ENCODE measurements at regions not wholly inside any gene's neighbourhood (a gene's known extent, or its start where the extent isn't known, plus 50 kb on each side); places are given as distances from the start of the nearest gene placed in this dataset.

DNA sequence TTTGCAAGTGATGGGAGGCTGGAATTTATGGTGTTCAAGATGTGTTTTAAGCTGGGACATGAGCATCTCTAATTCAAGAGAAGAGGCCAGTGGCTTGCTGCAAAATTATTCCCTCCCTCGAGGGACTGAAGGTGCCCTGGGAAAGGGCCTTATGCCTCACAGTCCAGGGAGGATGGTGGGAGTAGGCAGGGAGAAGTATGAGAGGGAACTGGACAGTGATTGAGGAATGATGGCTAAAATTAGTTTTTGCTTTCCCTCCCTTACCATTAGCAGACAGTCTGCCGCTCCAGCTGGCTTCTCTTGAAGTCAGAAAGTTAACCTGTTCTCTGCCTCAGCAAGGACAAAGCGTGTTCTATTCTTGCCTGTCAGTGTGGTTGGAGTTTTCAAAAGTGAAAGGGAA lies 139.8 kb upstream of the SEMA6D start:
- H3K27ac ChIP-seq, result no peak overlapping the region
- POLR2A ChIA-PET, result no interaction called here
- H3K4me1 ChIP-seq, result no peaks in the 10 kb centered on the region
- no peak for FAIRE-seq
- 7% methylated on average over 3 of the region's 3 CpGs for WGBS (ENCODE audit: missing lambda C conversion rate)
- no peak for DNase-seq (ENCODE audit: low read depth in 1 of 2, low spot score in 1 of 2)
- no peaks in the 10 kb centered on the region for H3K9me3 ChIP-seq
- H3K4me3 ChIP-seq, result no peak overlapping the region
- CTCF ChIA-PET, result no interaction called here
- no peak for ATAC-seq
- TF ChIP-seq FOSB (CRISPR knock-in tag; IDR thresholded peaks at IDR 0.05) (no peak), ESRRA (IDR thresholded peaks at IDR 0.05; ENCODE audit: borderline replicate concordance, low read length) (no peak), PHF8 (IDR thresholded peaks at IDR 0.05; ENCODE audit: borderline replicate concordance, low read depth) (no peak), GATA3 (IDR thresholded peaks at IDR 0.05; ENCODE audit: borderline replicate concordance) (no peak), HDAC2 (IDR thresholded peaks at IDR 0.05) (no peak), CHD4 (IDR thresholded peaks at IDR 0.05; ENCODE audit: borderline replicate concordance) (no peak), EHMT2 (IDR thresholded peaks at IDR 0.05; ENCODE audit: low read depth) (no peak), SMC3 (IDR thresholded peaks at IDR 0.05) (no peak), ZFP36 (IDR thresholded peaks at IDR 0.05; ENCODE audit: borderline replicate concordance, partially characterized antibody) (no peak), JUNB (IDR thresholded peaks at IDR 0.05) (no peak), ZSCAN20 (CRISPR knock-in tag; IDR thresholded peaks at IDR 0.05) (no peak), RNF2 (IDR thresholded peaks at IDR 0.05; ENCODE audit: borderline replicate concordance, low read depth) (no peak), CBX8 (IDR thresholded peaks at IDR 0.05) (no peak), MYC (IDR thresholded peaks at IDR 0.05; ENCODE audit: borderline replicate concordance, low read length) (no peak), MAFK (IDR thresholded peaks at IDR 0.05; ENCODE audit: partially characterized antibody) (no peak), MAZ (IDR thresholded peaks at IDR 0.05; ENCODE audit: borderline replicate concordance, low read depth, low read length) (no peak)
- TF ChIP-seq, protein P1, sequence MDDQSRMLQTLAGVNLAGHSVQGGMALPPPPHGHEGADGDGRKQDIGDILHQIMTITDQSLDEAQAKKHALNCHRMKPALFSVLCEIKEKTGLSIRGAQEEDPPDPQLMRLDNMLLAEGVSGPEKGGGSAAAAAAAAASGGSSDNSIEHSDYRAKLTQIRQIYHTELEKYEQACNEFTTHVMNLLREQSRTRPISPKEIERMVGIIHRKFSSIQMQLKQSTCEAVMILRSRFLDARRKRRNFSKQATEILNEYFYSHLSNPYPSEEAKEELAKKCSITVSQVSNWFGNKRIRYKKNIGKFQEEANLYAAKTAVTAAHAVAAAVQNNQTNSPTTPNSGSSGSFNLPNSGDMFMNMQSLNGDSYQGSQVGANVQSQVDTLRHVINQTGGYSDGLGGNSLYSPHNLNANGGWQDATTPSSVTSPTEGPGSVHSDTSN (IDR thresholded peaks at IDR 0.05), result no peak
- TF ChIP-seq, protein P2, sequence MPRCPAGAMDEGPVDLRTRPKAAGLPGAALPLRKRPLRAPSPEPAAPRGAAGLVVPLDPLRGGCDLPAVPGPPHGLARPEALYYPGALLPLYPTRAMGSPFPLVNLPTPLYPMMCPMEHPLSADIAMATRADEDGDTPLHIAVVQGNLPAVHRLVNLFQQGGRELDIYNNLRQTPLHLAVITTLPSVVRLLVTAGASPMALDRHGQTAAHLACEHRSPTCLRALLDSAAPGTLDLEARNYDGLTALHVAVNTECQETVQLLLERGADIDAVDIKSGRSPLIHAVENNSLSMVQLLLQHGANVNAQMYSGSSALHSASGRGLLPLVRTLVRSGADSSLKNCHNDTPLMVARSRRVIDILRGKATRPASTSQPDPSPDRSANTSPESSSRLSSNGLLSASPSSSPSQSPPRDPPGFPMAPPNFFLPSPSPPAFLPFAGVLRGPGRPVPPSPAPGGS (IDR thresholded peaks at IDR 0.05), result no peak
- TF ChIP-seq, protein P3, sequence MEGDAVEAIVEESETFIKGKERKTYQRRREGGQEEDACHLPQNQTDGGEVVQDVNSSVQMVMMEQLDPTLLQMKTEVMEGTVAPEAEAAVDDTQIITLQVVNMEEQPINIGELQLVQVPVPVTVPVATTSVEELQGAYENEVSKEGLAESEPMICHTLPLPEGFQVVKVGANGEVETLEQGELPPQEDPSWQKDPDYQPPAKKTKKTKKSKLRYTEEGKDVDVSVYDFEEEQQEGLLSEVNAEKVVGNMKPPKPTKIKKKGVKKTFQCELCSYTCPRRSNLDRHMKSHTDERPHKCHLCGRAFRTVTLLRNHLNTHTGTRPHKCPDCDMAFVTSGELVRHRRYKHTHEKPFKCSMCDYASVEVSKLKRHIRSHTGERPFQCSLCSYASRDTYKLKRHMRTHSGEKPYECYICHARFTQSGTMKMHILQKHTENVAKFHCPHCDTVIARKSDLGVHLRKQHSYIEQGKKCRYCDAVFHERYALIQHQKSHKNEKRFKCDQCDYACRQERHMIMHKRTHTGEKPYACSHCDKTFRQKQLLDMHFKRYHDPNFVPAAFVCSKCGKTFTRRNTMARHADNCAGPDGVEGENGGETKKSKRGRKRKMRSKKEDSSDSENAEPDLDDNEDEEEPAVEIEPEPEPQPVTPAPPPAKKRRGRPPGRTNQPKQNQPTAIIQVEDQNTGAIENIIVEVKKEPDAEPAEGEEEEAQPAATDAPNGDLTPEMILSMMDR (IDR thresholded peaks at IDR 0.05), result no peak
- TF ChIP-seq, protein P4, sequence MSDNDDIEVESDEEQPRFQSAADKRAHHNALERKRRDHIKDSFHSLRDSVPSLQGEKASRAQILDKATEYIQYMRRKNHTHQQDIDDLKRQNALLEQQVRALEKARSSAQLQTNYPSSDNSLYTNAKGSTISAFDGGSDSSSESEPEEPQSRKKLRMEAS (IDR thresholded peaks at IDR 0.05), result no peak
- no peak overlapping the region for H3K4me2 ChIP-seq

DNA sequence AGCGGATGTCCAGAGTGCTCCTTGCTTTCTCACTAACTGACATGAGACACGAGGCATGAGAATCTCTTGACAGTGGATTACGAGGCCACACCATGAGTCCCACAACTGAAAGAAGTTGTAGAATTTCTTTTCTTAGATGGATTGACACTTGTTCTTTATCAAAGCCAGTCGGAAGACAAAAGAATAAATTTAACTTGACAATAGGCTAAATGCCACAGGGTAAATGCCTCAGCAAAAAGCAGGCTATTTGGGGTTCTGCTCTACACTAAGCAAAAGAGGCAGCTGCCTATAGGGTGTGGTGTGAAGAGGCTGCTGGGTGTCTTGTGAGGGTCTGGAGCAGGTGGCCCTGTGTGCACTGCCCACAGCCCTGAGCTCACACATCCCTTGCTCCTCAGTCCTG lies 135.1 kb upstream of the SEMA6D start:
- POLR2A ChIA-PET, result no interaction called here
- FAIRE-seq (no peak), DNase-seq (ENCODE audit: low read depth in 1 of 2, low spot score in 1 of 2) (no peak), ATAC-seq (no peak)
- Histone ChIP-seq H3K4me3 (no peak overlapping the region), H3K4me2 (no peak overlapping the region), H3K9me3 (no peaks in the 10 kb centered on the region), H3K27ac (no peak overlapping the region), H3K4me1 (no peaks in the 10 kb centered on the region)
- WGBS (ENCODE audit: missing lambda C conversion rate), result 1% methylated on average over 4 of the region's 4 CpGs
- no peak for TF ChIP-seq EP300 (IDR thresholded peaks at IDR 0.05)
- TF ChIP-seq, protein P5, sequence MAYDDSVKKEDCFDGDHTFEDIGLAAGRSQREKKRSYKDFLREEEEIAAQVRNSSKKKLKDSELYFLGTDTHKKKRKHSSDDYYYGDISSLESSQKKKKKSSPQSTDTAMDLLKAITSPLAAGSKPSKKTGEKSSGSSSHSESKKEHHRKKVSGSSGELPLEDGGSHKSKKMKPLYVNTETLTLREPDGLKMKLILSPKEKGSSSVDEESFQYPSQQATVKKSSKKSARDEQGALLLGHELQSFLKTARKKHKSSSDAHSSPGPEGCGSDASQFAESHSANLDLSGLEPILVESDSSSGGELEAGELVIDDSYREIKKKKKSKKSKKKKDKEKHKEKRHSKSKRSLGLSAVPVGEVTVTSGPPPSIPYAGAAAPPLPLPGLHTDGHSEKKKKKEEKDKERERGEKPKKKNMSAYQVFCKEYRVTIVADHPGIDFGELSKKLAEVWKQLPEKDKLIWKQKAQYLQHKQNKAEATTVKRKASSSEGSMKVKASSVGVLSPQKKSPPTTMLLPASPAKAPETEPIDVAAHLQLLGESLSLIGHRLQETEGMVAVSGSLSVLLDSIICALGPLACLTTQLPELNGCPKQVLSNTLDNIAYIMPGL (CRISPR knock-in tag; IDR thresholded peaks at IDR 0.05; ENCODE audit: borderline replicate concordance), result no peak
- no peak for TF ChIP-seq ZC3H11A (IDR thresholded peaks at IDR 0.05)
- TF ChIP-seq, protein P6, sequence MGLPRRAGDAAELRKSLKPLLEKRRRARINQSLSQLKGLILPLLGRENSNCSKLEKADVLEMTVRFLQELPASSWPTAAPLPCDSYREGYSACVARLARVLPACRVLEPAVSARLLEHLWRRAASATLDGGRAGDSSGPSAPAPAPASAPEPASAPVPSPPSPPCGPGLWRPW (IDR thresholded peaks at IDR 0.05), result no peak
- no peak for TF ChIP-seq ZFP36 (IDR thresholded peaks at IDR 0.05; ENCODE audit: borderline replicate concordance, partially characterized antibody)
- CTCF ChIA-PET, result no interaction called here

Data from A549 (cell line).